GM12873 (cell line): ENCODE measurements at regions not wholly inside any gene's neighbourhood (a gene's known extent, or its start where the extent isn't known, plus 50 kb on each side); places are given as distances from the start of the nearest gene placed in this dataset.

Experiments used
- TF ChIP-seq, protein P1 (sequence below): IDR thresholded peaks from 2 replicates; pipeline ENCODE4 v1.5.1; 2012; ENCODE audit warnings: low read depth, mild to moderate bottlenecking, moderate library complexity, low read length, control low read depth; ENCODE audit not compliant: insufficient read depth; ENCODE audit errors: missing control alignments

DNA sequence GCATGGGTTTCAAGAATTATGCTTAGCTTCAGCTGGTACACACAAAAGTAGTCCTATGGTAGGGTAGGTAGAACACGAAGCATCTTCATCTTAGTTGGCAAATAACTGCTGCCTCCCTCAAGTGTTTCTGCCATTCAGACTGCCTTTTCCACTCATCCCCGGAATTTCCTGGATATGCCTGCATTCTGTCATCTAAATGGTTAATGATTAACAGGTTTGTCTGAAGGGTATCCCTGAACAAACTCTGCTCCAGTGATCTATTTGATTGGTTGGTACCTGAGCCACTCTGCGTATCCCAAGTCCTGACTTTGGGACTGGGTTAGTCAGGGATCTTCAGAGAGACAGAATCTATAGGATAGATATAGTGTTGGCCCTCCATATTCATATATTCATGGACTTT is 272.3 kb upstream of the RAG2 start:
- TF ChIP-seq, protein P1, sequence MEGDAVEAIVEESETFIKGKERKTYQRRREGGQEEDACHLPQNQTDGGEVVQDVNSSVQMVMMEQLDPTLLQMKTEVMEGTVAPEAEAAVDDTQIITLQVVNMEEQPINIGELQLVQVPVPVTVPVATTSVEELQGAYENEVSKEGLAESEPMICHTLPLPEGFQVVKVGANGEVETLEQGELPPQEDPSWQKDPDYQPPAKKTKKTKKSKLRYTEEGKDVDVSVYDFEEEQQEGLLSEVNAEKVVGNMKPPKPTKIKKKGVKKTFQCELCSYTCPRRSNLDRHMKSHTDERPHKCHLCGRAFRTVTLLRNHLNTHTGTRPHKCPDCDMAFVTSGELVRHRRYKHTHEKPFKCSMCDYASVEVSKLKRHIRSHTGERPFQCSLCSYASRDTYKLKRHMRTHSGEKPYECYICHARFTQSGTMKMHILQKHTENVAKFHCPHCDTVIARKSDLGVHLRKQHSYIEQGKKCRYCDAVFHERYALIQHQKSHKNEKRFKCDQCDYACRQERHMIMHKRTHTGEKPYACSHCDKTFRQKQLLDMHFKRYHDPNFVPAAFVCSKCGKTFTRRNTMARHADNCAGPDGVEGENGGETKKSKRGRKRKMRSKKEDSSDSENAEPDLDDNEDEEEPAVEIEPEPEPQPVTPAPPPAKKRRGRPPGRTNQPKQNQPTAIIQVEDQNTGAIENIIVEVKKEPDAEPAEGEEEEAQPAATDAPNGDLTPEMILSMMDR: no peak

DNA sequence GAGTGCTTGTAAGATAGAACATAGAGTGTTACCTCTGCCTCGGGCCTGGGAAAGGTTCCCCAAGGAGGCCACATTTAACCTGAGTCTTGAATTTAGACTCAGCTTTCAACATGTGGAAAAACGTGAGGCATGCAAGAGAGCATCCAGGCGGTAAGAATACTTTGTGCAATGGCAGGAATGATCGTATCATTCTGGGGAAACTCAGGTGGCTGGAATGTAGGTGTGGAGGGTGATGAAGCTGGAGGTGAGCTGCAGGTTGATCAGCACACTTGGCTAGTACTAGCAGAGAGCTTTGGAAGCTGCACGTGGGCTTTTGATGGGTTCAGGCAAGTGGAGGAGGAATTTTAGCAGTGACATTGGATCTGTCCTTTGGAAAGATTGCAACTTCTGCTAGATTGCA is 270.3 kb upstream of the RAG2 start:
- TF ChIP-seq, protein P1: no peak

DNA sequence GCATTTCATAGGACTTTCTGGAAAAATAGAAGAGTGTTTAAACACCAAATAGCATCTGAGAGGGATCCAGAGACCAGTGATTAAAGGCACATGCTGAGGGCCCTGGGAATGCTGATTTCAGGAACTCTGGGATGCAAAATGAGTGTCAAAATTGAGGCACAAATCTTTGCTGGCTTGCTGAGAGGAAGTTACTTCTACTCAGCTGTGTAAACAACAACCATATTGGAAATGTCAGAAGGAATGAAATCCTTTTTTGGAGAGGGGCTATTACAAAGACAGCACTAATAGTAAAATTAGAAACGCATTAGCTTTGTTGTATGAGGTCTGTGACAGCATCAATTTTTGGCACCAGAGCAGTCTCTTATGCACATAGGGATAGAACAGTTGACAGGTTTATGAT is 267.8 kb upstream of the RAG2 start:
- TF ChIP-seq, protein P1: no peak

DNA sequence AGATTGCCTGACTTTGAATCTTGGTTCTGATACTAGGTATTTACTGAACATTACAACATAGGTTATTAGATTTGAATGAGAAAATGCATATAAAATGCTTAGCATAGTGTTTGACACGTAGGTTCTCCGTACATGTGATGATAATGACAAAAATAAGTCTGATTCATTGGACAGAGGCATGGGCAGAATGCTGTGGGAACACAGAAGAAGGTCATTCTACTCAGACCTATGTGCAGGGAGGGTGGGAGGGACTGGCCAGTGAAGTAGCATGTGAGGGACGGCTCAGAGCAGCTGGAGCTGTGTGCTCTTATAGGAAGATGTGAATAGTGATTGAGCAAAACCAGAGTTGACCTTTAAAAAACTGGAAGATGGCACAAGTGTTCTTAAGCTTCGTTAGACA is 256.8 kb upstream of the RAG2 start:
- TF ChIP-seq, protein P1: no peak

DNA sequence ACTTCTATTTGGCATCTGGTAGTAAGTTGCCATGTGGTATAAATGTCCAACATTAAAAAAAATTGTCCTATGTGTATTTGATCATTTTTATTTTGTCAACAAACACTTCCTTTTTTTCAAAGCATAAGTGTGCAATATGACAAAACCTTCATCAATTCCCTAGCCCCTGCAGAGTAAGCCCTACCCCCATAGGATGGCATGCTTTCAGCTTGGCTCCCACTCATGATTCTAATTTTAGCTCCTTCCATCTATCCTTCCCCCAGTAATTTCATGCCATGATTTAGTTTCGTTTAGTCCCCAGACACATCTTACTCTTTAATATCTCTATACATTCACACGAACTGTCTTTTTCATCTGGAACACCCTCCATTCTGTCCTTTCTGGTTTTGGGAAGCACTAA is 250.6 kb upstream of the RAG2 start:
- TF ChIP-seq, protein P1: no peak

DNA sequence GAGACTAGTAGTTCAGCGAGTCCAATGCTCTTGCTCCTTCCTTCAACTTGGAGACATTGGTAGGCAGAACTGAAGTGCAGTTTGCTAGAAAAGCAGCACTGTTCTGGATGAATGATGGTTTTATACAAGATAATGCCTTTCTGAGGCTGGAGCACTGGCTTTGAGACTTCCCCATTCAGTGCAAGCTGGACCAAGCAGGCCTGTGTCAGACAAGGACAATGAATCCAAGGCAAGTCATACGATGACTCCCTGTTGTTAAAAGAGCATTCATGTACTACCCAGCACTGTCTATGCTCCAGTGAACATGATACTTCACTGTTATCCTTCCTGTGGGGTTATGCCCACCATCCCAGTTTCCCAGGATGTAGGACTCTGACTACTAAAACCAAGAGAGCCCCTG is 242.3 kb upstream of the RAG2 start:
- TF ChIP-seq, protein P1: no peak

DNA sequence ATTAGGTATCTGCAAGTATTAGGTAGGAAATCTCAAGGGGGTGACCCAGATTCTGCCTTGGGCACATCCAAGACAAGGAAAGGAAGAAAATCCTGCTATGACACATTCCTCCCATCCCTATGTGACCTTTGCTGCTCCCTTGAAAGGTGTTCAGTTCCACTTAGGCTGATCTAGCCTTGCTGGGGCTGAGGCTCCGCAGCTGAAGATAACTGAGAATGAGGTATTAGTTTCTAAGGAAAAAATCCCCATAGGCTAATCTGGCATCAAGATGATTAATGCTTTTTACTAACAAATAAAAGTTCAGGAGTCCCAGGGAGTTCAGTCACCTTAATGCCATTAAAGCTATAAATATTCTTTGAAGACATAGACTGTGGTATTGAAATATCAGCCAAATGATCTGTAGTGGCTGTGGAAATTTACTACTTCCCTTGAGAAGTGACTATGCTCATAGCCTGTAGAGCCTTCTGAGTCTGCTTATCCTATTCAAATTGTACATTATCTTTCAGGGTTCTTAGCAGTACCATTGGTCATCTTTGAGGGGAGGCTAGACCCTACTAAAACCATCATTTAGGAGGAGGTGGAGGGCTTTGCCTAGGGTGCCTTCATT is 239.9 kb upstream of the RAG2 start:
- TF ChIP-seq, protein P1: no peak
